Liver (tissue), 8 donors: ENCODE measurements at regions not wholly inside any gene's neighbourhood (a gene's known extent, or its start where the extent isn't known, plus 50 kb on each side); places are given as distances from the start of the nearest gene placed in this dataset.
A peak's percentile ranks its signal among the peaks of the same experiment; 100 is the strongest.

Source experiments
- DNase-seq: peaks from one replicate; pipeline ENCODE4 v3.0.0-alpha.2; 2017; ENCODE audit warnings: low spot score
- H3K27ac ChIP-seq, 2 donors: one replicate each; pipeline ENCODE4 v1.7.0; 2013; ENCODE audit warnings: inconsistent platforms in 2 of 2, low read length in 2 of 2, control low read depth in 1 of 2, low read depth in 1 of 2, mild to moderate bottlenecking in 1 of 2
- H3K27me3 ChIP-seq, 4 donors: one replicate each; pipeline versions ENCODE4 v1.6.1 to v1.7.0; 2013; ENCODE audit warnings: low read length in 3 of 4, inconsistent platforms in 1 of 4, mild to moderate bottlenecking in 1 of 4, moderate library complexity in 1 of 4; ENCODE audit not compliant: control insufficient read depth in 4 of 4, insufficient read depth in 4 of 4
- H3K36me3 ChIP-seq, 4 donors: one replicate each; pipeline versions ENCODE4 v1.6.1 to v1.7.0; 2013; ENCODE audit warnings: low read length in 3 of 4, mild to moderate bottlenecking in 3 of 4, low read depth in 1 of 4, moderate library complexity in 1 of 4; ENCODE audit not compliant: control insufficient read depth in 4 of 4, insufficient read depth in 3 of 4
- H3K4me1 ChIP-seq, 4 donors: one replicate each; pipeline versions ENCODE4 v1.6.1 to v1.7.0; 2013; ENCODE audit warnings: low read length in 3 of 4, mild to moderate bottlenecking in 3 of 4, moderate library complexity in 1 of 4; ENCODE audit not compliant: control insufficient read depth in 4 of 4, insufficient read depth in 4 of 4
- H3K4me3 ChIP-seq, 3 donors: one replicate each; pipeline versions ENCODE4 v1.6.1 to v1.7.0; 2013; ENCODE audit warnings: low read length in 3 of 3, control low read depth in 1 of 3, low read depth in 1 of 3, mild to moderate bottlenecking in 1 of 3
- H3K9ac ChIP-seq, 2 donors: one replicate each; pipeline ENCODE4 v1.7.0; 2013; ENCODE audit warnings: low read length in 2 of 2, mild to moderate bottlenecking in 2 of 2, moderate library complexity in 2 of 2, control low read depth in 1 of 2, low read depth in 1 of 2
- H3K9me3 ChIP-seq, 4 donors: one replicate each; pipeline versions ENCODE4 v1.6.1 to v1.7.0; 2013; ENCODE audit warnings: low read length in 3 of 4; ENCODE audit not compliant: control insufficient read depth in 4 of 4
- ATF3 ChIP-seq: IDR thresholded peaks from 2 replicates; pipeline ENCODE4 v1.6.1; 2016; ENCODE audit warnings: antibody characterized with exemption
- CTCF ChIP-seq: fragments of 150-350 bp; IDR thresholded peaks from 2 replicates; pipeline ENCODE4 v1.5.1; 2017; ENCODE audit warnings: improper control_type of control experiment, low read depth, low read length; ENCODE audit not compliant: missing input control
- EGR1 ChIP-seq, 2 donors: IDR thresholded peaks; 2 replicates each; pipeline ENCODE4 v1.6.1; 2016 to 2018; ENCODE audit warnings: antibody characterized with exemption in 2 of 2, low read depth in 2 of 2
- FOXA1 ChIP-seq: IDR thresholded peaks from 2 replicates; pipeline ENCODE4 v1.6.1; 2016; ENCODE audit warnings: antibody characterized with exemption
- FOXA2 ChIP-seq: IDR thresholded peaks from 2 replicates; pipeline ENCODE4 v1.6.1; 2016; ENCODE audit warnings: antibody characterized with exemption
- GABPA ChIP-seq, 2 donors: IDR thresholded peaks in 1 of 2; conservative IDR thresholded peaks in 1 of 2; 2 replicates each; pipeline ENCODE4 v1.6.1; 2016; ENCODE audit warnings: antibody characterized with exemption in 2 of 2, mild to moderate bottlenecking in 1 of 2, moderate library complexity in 1 of 2
- HNF4A ChIP-seq, 2 donors: conservative IDR thresholded peaks; 2 replicates each; pipeline ENCODE4 v1.6.1; 2016; ENCODE audit warnings: antibody characterized with exemption in 2 of 2, mild to moderate bottlenecking in 2 of 2
- HNF4G ChIP-seq: IDR thresholded peaks from 2 replicates; pipeline ENCODE4 v1.6.1; 2016; ENCODE audit warnings: antibody characterized with exemption
- JUND ChIP-seq, 2 donors: IDR thresholded peaks; 2 replicates each; pipeline ENCODE4 v1.6.1; 2016; ENCODE audit warnings: antibody characterized with exemption in 2 of 2
- MAX ChIP-seq: IDR thresholded peaks from 2 replicates; pipeline ENCODE4 v1.6.1; 2016; ENCODE audit warnings: antibody characterized with exemption
- NR2F2 ChIP-seq: IDR thresholded peaks from 2 replicates; pipeline ENCODE4 v1.6.1; 2016; ENCODE audit warnings: antibody characterized with exemption
- RAD21 ChIP-seq, 2 donors: IDR thresholded peaks; 2 replicates each; pipeline ENCODE4 v1.6.1; 2016; ENCODE audit warnings: antibody characterized with exemption in 2 of 2, mild to moderate bottlenecking in 2 of 2
- REST ChIP-seq: IDR thresholded peaks from 2 replicates; pipeline ENCODE4 v1.6.1; 2016; ENCODE audit warnings: antibody characterized with exemption, mild to moderate bottlenecking
- RXRA ChIP-seq, 2 donors: IDR thresholded peaks; 2 replicates each; pipeline ENCODE4 v1.6.1; 2017 to 2018; ENCODE audit warnings: antibody characterized with exemption in 2 of 2, mild to moderate bottlenecking in 1 of 2
- SP1 ChIP-seq: IDR thresholded peaks from 2 replicates; pipeline ENCODE4 v1.6.1; 2018; ENCODE audit warnings: antibody characterized with exemption, mild to moderate bottlenecking
- TAF1 ChIP-seq: conservative IDR thresholded peaks from 2 replicates; pipeline ENCODE4 v1.6.1; 2016; ENCODE audit warnings: antibody characterized with exemption, mild to moderate bottlenecking
- YY1 ChIP-seq: IDR thresholded peaks from 2 replicates; pipeline ENCODE4 v1.6.1; 2016; ENCODE audit warnings: antibody characterized with exemption, mild to moderate bottlenecking
- ZBTB33 ChIP-seq: IDR thresholded peaks from 2 replicates; pipeline ENCODE4 v1.6.1; 2016; ENCODE audit warnings: antibody characterized with exemption
- WGBS: extraction: QIAGEN DNeasy Blood & Tissue Kit; methylation state at CpG from one replicate; pipeline ENCODE4 v1.1.7; 2013; 5-methylcytosine and 5-hydroxymethylcytosine counted together
- donor health status: healthy.
- donor health status: healthy.
- donor health status: healthy.
- donor health status: healthy.
- donor health status: healthy.

- TF ChIP-seq CTCF (no peak), YY1 (no peak), RAD21 (IDR thresholded peaks at IDR 0.05) (no peak), ATF3 (no peak)
Measured at GRCh38 chr13:74289107-74289506, 154.9 kb upstream of the KLF12 start (continued).

- WGBS: 21% methylated on average over 10 of the region's 10 CpGs
- H3K4me3 ChIP-seq: peak overlapping the region; percentile 30 to 70 (median 44)
- H3K4me1 ChIP-seq: peaks cover 0 to 28% (median 23%) of the 10 kb centered on the region in 4 donors
- peak overlapping the region; percentile 57 to 73 for H3K27ac ChIP-seq
- DNase-seq: no peak
- TF ChIP-seq JUND (IDR thresholded peaks at IDR 0.05) (no peak), NR2F2 (no peak), RAD21 (IDR thresholded peaks at IDR 0.05) (no peak)
- H3K27me3 ChIP-seq: no peaks in the 10 kb centered on the region
- H3K9ac ChIP-seq: peak overlapping the region in 1 of 2 donors; percentile 96
- no peaks in the 10 kb centered on the region for H3K9me3 ChIP-seq
- H3K36me3 ChIP-seq: no peaks in the 10 kb centered on the region
Measured at GRCh38 chr13:74288361-74288911, 154.2 kb upstream of the KLF12 start.

GRCh38 chr13:74287724-74288169 lies 153.5 kb upstream of the KLF12 start:
- Histone ChIP-seq H3K27ac (peak overlapping the region; percentile 57 to 73), H3K4me1 (peaks cover 0 to 28% (median 23%) of the 10 kb centered on the region in 4 donors), H3K9ac (peak overlapping the region in 1 of 2 donors; percentile 96), H3K36me3 (no peaks in the 10 kb centered on the region), H3K27me3 (no peaks in the 10 kb centered on the region), H3K9me3 (no peaks in the 10 kb centered on the region), H3K4me3 (peak overlapping the region; percentile 30 to 70 (median 44))
- WGBS: under 1% methylated on average over 4 of the region's 4 CpGs
- peak; percentile 72 for DNase-seq
- TF ChIP-seq SP1: peak; percentile 98
- TF ChIP-seq FOXA1: peak; percentile 96
- peak; percentile 86 for TF ChIP-seq ATF3
- peak; percentile 89 for TF ChIP-seq FOXA2
- TF ChIP-seq GABPA (IDR thresholded peaks at IDR 0.05 in 1 of 2, conservative IDR thresholded peaks at IDR 0.05 in 1 of 2): peak; percentile 6 to 29
- peak in 1 of 2 donors; percentile 15 for TF ChIP-seq EGR1 (IDR thresholded peaks at IDR 0.05; ENCODE audit: low read depth in 2 of 2)
- TF ChIP-seq YY1: peak; percentile 73
- peak; percentile 100 for TF ChIP-seq HNF4A (conservative IDR thresholded peaks at IDR 0.05)
- TF ChIP-seq ZBTB33: peak; percentile 92
- peak; percentile 61 to 73 for TF ChIP-seq RAD21 (IDR thresholded peaks at IDR 0.05)
- TF ChIP-seq TAF1: no peak
- peak; percentile 88 for TF ChIP-seq REST
- TF ChIP-seq MAX: peak; percentile 95
- TF ChIP-seq JUND (IDR thresholded peaks at IDR 0.05): peak; percentile 89 to 94
- peak; percentile 95 for TF ChIP-seq NR2F2
- peak; percentile 100 for TF ChIP-seq HNF4G
- no peak for TF ChIP-seq CTCF
- peak; percentile 97 to 98 for TF ChIP-seq RXRA (IDR thresholded peaks at IDR 0.05)
